ENCODE measurements at regions not wholly inside any gene's neighbourhood (a gene's known extent, or its start where the extent isn't known, plus 50 kb on each side); places are given as distances from the start of the nearest gene placed in this dataset.

DNA sequence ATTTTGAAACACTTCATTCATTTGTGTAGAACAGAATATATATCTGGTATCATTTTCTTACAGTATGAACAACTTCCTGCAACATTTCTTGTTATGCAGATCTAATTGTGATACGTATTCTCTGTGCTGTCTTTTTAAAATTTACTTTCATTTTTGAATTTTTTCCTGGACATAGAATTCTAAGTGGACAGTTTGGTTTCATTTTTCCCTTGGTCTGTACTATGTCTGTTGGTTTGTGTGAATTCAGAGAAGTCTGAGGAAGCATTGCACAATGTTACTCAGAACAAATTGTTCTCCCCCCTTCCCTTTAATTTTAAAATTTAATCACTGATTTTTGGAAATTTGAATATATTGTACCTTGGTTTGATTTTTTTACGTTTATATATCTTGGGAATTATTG, 352.5 kb upstream of the PCDH20 start:
- no peaks in the 10 kb centered on the region for H3K9me2 ChIP-seq (replicated peaks; ENCODE audit: insufficient read depth, low read length)
- peak overlapping the region; percentile 26 for H3K4me3 ChIP-seq (ENCODE audit: insufficient read depth, low read length, poor library complexity, severe bottlenecking)
- no peaks in the 10 kb centered on the region for H3F3A ChIP-seq (ENCODE audit: insufficient read depth)
- no peaks in the 10 kb centered on the region for H3K27me3 ChIP-seq (ENCODE audit: low read length)
- H3K36me3 ChIP-seq (ENCODE audit: low read length) = no peaks in the 10 kb centered on the region
- H3K4me2 ChIP-seq (ENCODE audit: low read depth, low read length, poor library complexity, severe bottlenecking) = peak overlapping the region; percentile 49
- H3K79me2 ChIP-seq (ENCODE audit: insufficient read depth, low read length) = no peaks in the 10 kb centered on the region
- H3K9me3 ChIP-seq (ENCODE audit: insufficient read depth, low read length) = no peaks in the 10 kb centered on the region
- H3K27ac ChIP-seq (ENCODE audit: low read depth, low read length) = no peak overlapping the region
- no peak overlapping the region for H3K9ac ChIP-seq (ENCODE audit: low read length)
- H4K20me1 ChIP-seq (ENCODE audit: low read depth, low read length) = no peaks in the 10 kb centered on the region
- peak overlapping the region; percentile 86 for H2AFZ ChIP-seq (ENCODE audit: low read depth, low read length, severe bottlenecking)
- TF ChIP-seq, protein P1, sequence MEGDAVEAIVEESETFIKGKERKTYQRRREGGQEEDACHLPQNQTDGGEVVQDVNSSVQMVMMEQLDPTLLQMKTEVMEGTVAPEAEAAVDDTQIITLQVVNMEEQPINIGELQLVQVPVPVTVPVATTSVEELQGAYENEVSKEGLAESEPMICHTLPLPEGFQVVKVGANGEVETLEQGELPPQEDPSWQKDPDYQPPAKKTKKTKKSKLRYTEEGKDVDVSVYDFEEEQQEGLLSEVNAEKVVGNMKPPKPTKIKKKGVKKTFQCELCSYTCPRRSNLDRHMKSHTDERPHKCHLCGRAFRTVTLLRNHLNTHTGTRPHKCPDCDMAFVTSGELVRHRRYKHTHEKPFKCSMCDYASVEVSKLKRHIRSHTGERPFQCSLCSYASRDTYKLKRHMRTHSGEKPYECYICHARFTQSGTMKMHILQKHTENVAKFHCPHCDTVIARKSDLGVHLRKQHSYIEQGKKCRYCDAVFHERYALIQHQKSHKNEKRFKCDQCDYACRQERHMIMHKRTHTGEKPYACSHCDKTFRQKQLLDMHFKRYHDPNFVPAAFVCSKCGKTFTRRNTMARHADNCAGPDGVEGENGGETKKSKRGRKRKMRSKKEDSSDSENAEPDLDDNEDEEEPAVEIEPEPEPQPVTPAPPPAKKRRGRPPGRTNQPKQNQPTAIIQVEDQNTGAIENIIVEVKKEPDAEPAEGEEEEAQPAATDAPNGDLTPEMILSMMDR (IDR thresholded peaks at IDR 0.05; ENCODE audit: insufficient read depth, low read length, poor library complexity, severe bottlenecking) = no peak
- no peak for TF ChIP-seq EZH2phosphoT487 (conservative IDR thresholded peaks at IDR 0.05; ENCODE audit: low read length)

DNA sequence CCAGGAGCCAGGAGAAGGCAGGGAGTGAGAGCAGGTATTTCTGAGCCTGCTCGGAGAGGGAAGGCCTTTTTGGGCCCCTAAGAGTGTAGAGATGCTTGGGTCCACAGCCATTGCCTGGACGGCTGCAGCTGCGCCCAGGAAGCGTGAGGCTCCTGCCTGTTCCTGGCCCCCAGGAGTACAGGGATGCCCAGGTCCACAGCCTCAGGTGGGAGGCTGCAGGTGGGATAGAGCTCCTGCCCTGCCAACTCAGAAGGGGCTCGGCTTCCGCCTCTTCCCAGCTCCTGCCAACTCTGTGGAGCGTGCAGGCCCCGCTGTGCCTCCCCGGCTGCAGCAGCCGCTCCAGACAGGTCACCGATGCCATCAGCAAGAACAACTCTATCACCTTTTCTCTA, 351.0 kb upstream of the PCDH20 start:
- Histone ChIP-seq H3K27me3 (ENCODE audit: low read length) (no peaks in the 10 kb centered on the region), H3K9ac (ENCODE audit: low read length) (no peak overlapping the region), H3K79me2 (ENCODE audit: insufficient read depth, low read length) (no peaks in the 10 kb centered on the region), H3K4me2 (ENCODE audit: low read depth, low read length, poor library complexity, severe bottlenecking) (no peak overlapping the region), H4K20me1 (ENCODE audit: low read depth, low read length) (no peaks in the 10 kb centered on the region), H3K9me3 (ENCODE audit: insufficient read depth, low read length) (no peaks in the 10 kb centered on the region), H3K27ac (ENCODE audit: low read depth, low read length) (no peak overlapping the region), H2AFZ (ENCODE audit: low read depth, low read length, severe bottlenecking) (no peak overlapping the region), H3K4me3 (ENCODE audit: insufficient read depth, low read length, poor library complexity, severe bottlenecking) (no peak overlapping the region), H3K36me3 (ENCODE audit: low read length) (no peaks in the 10 kb centered on the region), H3K9me2 (replicated peaks; ENCODE audit: insufficient read depth, low read length) (no peaks in the 10 kb centered on the region), H3F3A (ENCODE audit: insufficient read depth) (no peaks in the 10 kb centered on the region)
- TF ChIP-seq, protein P1 (IDR thresholded peaks at IDR 0.05; ENCODE audit: insufficient read depth, low read length, poor library complexity, severe bottlenecking) = no peak
- TF ChIP-seq EZH2phosphoT487 (conservative IDR thresholded peaks at IDR 0.05; ENCODE audit: low read length) = no peak

DNA sequence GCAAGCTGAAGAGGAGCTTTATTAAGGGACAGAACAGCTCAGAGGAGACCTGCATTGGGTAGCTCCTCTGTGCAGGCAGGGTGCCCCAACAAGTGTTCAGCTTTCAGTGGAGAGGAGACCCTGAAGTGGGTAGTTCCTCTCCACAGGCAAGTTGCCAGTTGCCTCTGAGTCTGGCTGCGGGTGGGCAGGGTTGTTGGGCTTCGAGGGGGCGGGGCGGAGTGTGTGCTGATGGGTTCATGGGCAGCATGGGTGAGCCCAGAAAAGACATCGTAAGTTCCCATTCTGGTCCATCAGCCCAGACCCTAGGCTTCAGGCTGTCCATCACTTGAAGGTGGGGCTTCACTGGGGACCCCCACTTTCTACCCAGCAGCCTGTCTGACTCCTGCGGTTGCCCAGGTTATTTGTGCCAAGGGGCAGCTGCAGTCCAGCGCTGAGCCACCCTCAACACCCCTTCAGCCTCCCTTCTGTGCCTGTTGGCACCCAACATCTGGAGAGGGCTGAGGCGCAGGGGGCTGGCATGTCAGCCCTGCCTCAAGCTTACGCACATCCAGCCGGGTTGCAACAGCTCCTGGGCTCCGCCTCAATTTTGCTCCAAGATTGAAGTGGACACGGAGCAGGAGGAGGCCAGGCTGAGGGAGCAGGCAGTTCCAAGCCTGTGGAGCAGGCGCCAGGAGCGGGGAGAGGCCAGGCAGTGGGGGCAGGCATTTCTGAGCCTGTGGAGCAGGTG, 350.5 kb upstream of the PCDH20 start:
- no peak overlapping the region for H3K4me2 ChIP-seq (ENCODE audit: low read depth, low read length, poor library complexity, severe bottlenecking)
- H3K9me3 ChIP-seq (ENCODE audit: insufficient read depth, low read length) = no peaks in the 10 kb centered on the region
- no peaks in the 10 kb centered on the region for H3K36me3 ChIP-seq (ENCODE audit: low read length)
- no peaks in the 10 kb centered on the region for H3K27me3 ChIP-seq (ENCODE audit: low read length)
- no peaks in the 10 kb centered on the region for H3K79me2 ChIP-seq (ENCODE audit: insufficient read depth, low read length)
- no peak overlapping the region for H3K27ac ChIP-seq (ENCODE audit: low read depth, low read length)
- H3K4me3 ChIP-seq (ENCODE audit: insufficient read depth, low read length, poor library complexity, severe bottlenecking) = no peak overlapping the region
- H4K20me1 ChIP-seq (ENCODE audit: low read depth, low read length) = no peaks in the 10 kb centered on the region
- no peak overlapping the region for H3K9ac ChIP-seq (ENCODE audit: low read length)
- TF ChIP-seq EZH2phosphoT487 (conservative IDR thresholded peaks at IDR 0.05; ENCODE audit: low read length) = no peak
- TF ChIP-seq, protein P1 (IDR thresholded peaks at IDR 0.05; ENCODE audit: insufficient read depth, low read length, poor library complexity, severe bottlenecking) = no peak
- no peaks in the 10 kb centered on the region for H3K9me2 ChIP-seq (replicated peaks; ENCODE audit: insufficient read depth, low read length)
- no peak overlapping the region for H2AFZ ChIP-seq (ENCODE audit: low read depth, low read length, severe bottlenecking)
- no peaks in the 10 kb centered on the region for H3F3A ChIP-seq (ENCODE audit: insufficient read depth)

Data from SU-DHL-6 (cell line).